ENCODE measurements at regions not wholly inside any gene's neighbourhood (a gene's known extent, or its start where the extent isn't known, plus 50 kb on each side); places are given as distances from the start of the nearest gene placed in this dataset.
"Not testable (repeated sequence)": the region's sequence is repeated elsewhere in the genome, so short reads cannot be mapped to it uniquely, and the experiment has no call there.

DNA sequence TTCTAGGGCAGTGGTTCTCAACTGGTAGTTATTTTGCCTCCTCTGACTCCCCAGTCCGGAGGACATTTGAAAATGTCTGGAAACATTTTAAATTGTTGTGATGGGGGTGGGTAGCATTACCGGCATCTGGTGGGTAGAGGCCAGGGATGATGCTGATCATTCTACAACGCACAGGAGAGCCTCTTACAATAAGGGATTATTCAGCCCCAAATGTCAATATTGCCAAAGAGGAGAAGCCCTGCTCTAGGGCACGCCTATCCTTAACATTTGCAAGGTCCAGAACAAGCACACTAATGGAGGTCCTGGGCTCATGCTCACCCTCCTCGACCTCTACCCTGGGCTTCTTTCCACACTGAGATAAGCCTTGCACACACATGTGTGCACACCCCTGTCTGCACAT, 106.4 kb downstream of the MINAR1 start:
- in situ Hi-C loops (cut with HindIII; ENCODE audit: low sequenced_read_pairs) = no loop called here

DNA sequence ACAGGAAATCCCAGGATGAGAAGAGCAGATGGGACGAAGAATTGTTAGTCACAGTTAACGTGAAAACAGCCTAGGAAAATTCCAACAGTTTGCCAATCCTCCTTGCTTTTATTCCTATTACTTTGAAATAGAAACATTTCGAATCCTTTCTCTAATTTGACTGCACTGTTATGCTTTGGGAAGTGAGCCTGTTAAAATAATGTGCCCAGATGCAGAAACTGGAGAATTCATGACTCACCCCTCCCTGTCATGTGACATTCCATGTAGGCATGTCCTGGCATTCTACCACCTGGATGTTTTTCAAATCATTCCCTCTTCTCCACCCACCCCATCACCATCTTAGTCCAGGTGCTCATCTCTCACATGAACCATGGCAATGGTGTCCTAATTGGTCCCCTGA, 107.3 kb downstream of the MINAR1 start:
- in situ Hi-C loops (cut with HindIII; ENCODE audit: low sequenced_read_pairs) = no loop called here

DNA sequence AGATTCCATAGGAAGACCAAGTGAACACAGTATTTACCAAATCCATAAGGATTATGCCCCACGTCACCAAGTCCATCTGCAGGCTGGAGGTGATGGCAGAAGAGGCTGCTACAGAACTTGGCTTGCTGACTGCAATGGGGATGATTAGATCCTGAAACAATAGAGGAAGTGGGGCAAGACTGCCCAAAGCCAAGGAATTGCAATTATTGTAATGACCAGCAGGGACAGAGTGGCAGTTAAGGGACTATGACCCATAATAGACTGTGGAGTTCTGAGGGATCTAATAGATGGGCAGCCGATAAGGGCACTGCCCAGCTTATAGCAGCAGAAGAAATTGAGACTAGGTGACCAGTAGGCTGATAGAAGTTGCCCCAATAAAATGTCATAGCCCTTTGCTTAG, 108.4 kb downstream of the MINAR1 start:
- in situ Hi-C loops (cut with HindIII; ENCODE audit: low sequenced_read_pairs) = no loop called here

DNA sequence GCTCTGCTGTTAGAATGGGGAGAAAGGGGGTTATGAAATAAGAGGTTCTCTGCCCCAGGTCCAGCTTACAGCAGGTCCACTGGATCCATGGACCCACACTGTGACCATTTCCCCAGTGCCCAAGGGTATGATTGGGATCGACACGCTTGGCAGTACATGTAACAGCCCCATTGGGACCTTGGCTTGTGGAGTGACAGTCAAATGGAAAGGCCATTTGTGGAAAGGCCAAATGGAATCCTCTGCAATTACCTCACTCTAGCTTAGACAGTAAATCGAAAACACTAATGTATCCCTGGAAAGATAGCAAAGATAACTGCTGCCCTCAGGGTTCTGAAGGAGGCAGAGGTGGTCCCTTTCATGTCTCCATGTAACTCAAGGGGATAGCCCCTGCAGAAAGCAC, 109.1 kb downstream of the MINAR1 start:
- in situ Hi-C loops (cut with HindIII; ENCODE audit: low sequenced_read_pairs) = no loop called here

DNA sequence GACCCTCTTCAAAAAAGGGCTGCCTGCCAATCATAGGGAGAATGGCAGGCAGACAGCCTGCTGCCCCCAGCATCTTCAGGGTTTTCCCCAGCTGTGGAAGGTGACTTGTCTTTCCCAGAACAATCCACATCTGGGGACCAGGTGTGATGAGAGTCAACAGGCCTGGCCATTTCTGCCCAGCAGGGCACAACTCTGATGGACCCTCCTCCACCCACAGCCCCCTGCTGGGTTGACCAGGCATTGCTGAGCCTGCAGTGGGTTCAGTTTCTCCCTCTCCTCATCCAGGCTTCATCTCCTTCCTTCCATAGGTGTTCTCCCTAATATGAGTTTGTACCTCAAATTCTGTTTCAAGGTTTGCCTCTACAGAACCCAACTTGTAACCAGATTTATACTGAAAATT, 111.0 kb downstream of the MINAR1 start:
- in situ Hi-C loops (cut with HindIII; ENCODE audit: low sequenced_read_pairs) = no loop called here

DNA sequence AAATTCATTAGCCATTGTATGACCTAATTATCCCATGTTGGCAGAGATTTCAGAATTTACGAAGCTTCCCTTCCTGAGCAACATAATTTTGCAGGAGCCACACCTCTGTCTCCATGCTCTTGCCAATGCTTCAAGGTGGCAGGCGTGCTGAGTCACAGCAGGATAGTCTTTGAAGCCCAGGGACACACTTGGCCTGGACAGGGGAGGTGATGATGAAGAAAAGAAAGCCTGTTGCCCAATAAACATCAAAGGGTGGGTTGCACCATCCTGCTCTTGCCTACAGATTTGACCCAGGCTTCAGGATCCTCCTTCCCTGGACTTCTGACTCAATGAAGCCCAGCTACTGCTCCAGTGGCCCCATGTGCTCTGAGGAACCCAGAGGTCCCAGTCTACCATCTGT, 117.1 kb downstream of the MINAR1 start:
- in situ Hi-C loops (cut with HindIII; ENCODE audit: low sequenced_read_pairs) = no loop called here

DNA sequence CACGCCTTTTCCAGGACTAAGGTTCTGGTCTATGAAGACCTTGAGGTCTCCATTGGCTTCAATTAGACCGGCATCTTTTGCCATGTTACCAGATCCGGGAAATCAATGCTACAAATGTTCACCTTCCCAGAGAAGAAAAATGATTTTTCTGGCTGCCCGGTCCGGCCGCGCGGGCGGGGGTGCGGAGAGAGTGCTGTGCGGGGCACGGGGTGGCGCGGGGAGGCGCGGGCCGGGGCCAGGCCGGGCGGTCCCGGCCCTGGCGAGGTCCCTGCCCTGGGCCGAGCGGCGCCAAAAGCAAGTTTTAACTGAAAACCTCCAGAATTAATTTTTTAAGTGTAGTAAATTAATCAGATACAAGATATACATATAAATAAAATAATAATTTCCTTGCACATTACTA, 128.2 kb downstream of the MINAR1 start:
- in situ Hi-C loops (cut with HindIII; ENCODE audit: low sequenced_read_pairs) = no loop called here

DNA sequence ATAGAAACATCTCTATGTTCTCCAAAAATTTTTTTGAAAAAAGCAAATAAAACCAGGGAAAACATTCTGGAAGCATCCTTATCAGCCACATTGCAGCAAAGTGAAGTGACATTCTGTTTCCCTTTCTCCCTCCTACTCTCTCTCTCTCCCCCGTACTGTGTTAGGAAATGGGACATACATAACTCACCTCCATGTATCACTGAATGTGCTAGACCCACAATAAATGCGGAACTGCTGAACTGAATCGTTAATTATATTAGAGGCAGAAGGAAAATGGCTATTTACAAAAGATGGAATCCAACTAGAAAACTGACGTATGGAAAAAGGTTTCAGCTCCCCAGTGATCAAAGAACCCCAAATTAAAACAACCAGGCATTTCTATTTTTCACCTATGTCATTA, 129.8 kb downstream of the MINAR1 start:
- in situ Hi-C loops (cut with HindIII; ENCODE audit: low sequenced_read_pairs) = no loop called here

DNA sequence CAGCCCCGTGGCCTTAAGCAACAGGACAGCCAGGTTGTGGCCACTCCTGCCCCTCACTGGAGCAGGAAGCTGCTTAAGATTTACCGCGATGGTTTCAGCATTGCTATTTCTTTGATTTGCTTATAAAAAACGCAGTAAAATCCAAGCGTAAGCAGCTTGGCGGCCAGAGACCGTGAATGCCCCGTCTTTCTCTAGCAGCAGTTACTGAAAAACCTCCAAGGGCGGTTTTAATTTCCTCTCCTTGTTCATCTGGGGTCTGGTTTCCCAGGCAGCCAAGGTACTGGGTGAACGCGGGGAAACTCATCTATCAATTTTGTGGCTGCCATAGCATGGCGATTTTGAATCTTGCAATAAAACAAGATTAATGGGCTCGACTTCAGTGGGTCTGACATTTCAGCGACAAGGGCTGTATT, 130.3 kb downstream of the MINAR1 start:
- in situ Hi-C loops (cut with HindIII; ENCODE audit: low sequenced_read_pairs) = no loop called here

DNA sequence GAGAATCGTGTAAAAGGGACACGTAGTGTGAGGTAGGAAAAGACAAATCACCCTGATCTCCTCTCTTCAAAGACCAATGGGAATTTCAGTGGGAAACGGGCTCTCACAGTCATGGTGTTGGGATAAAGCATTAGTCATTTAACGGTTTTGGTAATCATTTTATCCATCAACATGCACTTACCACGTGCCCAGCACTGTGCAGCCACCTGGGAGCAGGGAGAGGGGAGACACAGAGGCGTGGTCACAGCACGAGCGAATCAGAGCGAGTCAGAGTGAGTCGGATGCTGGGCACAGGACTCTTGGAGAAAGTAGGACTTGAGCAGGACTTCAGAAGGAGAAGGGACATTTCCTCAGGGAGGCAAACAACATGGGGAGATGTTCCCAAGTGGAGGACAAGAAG, 130.8 kb downstream of the MINAR1 start:
- in situ Hi-C loops (cut with HindIII; ENCODE audit: low sequenced_read_pairs) = no loop called here

DNA sequence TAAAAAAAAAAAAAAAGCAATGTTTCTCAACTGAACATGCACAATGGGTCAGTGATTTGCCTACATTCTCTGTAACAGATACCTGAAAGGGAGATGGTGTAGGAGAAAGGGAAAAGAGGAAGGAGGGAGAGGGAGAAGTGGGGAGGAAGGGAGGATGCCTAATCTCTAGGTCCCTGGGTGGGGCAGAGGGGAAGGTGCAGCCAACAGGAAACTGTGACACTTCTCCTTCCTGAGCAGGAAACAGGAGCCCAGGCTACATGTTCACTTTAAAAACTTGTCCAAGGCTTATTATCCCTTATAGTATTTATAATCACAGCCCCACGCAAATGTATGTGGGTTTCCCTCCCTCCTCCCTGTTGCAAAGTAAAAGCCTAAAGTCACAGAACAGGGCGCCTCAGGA, 137.9 kb downstream of the MINAR1 start:
- in situ Hi-C loops (cut with HindIII; ENCODE audit: low sequenced_read_pairs) = no loop called here

DNA sequence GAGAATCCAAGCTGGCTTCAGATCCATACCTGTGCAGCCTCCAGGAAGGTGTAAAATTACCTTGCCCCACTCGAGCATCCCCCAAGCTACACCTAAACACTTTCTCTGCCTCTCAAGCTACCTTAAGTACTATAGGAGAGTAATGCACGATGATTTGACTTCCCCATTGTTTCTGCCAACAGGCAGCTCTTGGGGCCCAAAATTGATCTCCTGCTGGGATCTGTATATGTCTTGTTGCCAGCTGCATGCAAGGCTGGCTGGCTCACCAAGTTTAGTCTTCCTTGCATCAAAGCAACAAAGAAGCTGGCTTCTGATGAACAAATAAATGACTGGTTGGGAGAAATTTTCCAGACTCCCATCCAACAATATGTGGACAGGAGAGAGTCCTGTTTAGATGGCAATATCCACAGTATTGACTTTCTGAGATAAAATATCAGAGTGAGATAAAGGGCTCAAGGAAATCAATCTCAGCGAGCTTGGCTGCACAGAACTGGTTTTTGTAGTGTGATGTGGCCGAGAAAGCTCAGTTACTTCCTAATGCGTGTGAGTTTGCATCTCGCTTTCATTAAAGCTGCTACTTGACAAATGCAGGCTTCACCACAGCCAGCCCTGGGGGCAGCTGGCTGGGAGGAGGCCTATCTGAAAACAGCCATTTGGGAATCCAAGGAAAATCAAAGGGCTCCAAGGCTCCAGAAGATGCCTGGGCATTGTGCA, 140.7 kb downstream of the MINAR1 start:
- in situ Hi-C loops (cut with HindIII; ENCODE audit: low sequenced_read_pairs) = no loop called here

DNA sequence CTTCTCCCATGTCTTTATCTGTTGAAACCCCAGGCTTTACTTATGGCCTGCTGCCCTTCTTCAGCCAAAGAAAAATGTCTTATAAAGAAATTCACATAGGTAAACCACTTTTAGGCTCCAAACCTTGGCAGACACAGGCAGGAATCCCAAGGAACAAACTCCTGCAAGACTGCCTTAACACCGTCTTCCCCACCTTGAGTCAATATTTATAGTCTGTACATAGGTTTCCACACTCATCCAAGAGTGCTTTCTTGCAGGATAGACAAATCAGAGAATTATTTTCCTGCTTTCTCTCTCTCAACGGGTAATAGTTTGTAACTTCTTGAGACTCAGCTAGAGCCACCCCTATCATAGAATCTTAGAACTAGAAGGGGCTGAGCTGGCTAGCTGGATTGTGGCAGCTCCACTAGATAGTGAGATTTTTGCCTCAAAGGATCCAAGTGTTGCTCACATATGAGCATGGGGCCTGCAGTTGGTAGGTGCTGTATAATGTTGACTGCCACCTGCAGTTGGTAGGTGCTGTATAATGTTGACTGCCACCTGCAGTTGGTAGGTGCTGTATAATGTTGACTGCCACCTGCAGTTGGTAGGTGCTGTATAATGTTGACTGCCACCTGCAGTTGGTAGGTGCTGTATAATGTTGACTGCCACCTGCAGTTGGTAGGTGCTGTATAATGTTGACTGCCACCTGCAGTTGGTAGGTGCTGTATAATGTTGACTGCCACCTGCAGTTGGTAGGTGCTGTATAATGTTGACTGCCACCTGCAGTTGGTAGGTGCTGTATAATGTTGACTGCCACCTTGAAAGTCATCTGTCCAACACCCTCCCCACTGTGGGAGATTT, 142.5 kb downstream of the MINAR1 start:
- in situ Hi-C loops (cut with HindIII; ENCODE audit: low sequenced_read_pairs) = not testable (repeated sequence)

DNA sequence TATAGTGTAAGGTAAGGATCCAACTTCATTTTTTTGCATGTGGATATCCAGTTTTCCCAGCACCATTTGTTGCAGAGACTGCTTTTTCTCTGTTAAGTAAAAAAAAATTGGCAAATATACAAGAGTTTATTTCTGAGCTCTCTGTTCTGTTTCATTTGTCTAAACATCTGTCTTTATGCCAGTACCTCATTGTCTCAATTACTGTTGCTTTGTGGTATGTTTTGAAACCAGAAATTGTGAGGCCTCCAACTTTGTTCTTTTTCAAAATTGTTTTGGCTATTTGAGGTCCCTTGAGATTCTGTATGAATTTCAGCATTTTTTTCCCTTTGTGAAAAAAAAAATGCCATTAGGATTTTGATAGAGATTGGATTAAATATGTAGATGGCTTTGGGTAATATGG, 150.5 kb downstream of the MINAR1 start:
- in situ Hi-C loops (cut with HindIII; ENCODE audit: low sequenced_read_pairs) = no loop called here

DNA sequence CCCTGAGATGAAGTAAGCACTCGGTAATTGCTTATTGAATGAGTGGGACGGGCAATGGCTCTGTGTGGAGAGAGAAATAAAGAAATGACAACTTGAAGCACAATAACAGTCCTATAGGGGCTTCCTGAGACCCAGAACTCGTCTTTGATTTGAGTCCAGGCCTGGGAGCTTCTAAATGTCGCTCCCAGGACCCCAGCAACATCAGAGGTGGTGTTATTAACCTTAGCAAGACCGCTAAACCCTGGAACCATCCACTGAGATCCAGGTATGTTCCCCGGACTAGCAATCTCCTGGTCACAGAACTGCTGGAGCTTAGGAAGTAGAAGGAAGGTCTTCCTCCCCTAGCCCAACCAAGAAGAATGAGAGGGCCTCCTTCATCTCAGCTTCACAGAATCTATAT, 160.0 kb downstream of the MINAR1 start:
- in situ Hi-C loops (cut with HindIII; ENCODE audit: low sequenced_read_pairs) = no loop called here

DNA sequence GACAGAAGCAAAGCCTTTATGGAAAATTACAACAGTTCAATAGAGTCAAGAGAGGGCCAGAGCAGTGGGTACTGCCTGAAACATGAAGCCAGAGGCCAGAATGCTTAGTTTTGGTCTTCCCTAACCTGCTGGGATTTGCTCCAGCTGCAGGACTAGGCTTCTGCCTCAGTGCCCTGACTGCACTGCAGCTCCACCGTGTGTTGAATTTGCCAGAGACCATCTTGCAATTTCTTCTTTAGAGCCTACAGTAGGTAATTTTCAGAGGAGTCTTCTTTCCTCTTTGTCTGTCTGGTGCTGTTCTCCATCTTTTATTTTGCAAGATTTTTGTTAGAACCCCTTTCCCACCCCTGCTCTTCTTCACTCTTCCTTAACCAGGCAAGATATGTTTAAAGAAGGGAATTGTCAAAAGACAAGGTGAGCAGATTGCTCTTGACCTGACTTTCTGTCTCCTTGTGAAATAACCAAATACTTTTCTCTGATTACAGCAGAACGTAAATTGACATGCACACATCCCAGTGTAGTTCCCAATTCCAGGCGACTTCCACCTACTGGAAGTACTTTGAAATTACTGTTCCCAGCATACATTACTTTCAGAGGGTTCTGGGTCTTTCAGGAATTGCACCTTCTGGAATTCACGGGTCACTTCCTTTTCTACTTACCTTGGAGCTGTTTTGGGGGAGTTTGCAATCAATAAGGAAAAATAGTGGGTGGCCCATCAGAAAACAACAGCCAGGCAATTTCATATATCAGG, 161.2 kb downstream of the MINAR1 start:
- in situ Hi-C loops (cut with HindIII; ENCODE audit: low sequenced_read_pairs) = no loop called here

DNA sequence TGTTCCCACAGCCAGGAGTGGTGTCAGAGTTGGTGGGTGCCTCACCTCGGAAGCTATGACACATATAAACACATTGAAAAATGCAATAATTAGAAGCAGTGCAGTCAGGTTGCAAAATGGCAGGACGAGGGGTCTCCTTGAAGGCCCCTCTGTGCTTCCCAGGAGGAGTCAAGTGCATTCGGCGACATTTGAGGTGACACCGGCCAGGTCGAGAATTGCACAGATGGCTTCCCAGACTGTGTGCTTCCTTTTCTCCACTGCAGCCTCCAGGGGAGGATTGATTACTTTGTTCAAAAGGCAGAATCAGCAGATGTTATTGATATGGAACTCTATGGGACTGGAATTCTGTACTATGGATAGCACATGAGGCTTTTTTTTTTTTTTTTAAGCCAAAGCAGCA, 163.2 kb downstream of the MINAR1 start:
- in situ Hi-C loops (cut with HindIII; ENCODE audit: low sequenced_read_pairs) = no loop called here

DNA sequence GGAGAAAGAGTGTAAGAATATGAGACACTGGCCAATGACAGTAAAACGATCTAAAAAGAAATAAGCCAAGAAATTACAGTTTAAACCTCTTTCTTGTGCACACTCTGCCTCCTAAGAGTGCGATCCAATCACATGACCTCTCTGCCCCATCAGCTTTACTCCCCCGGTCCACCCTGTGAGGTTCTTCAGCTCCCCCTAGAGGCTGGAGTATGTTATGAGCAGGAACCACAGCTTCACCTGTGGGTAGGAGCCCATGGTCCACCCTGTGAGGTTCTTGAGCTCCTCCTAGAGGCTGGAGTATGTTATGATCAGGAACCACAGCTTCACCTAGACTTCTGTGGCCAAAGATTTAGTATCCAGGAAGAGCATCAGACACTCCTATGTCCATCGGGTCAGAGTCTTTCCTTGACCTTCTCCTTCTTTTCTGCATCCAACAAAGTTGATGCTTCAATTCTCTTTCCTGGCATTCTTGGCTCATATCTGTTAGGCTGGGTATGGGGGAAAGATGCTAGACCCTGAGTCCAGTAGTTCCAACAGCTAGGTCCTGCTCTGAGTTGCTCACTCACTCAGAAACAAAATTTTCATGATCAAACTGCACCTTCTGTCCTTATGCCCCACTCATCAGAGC, 164.0 kb downstream of the MINAR1 start:
- in situ Hi-C loops (cut with HindIII; ENCODE audit: low sequenced_read_pairs) = no loop called here

DNA sequence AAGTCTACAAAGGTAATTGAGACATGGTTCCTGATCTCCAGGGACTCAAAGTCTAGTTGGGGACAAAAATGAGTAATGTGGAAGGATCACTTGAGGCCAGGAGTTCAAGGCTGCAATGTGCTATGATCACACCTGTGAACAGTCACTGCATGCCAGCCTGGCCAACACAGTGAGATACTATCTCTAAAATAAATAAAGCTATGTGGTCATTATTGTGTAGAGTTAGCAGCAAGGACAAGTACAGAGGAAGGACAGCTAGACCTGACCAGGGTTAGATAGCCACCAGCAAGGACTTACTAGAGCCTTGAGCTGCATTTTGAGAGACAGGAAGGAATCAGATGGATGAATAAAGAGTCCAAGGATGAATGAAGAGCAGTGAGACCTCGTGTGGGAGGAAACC, 166.5 kb downstream of the MINAR1 start:
- in situ Hi-C loops (cut with HindIII; ENCODE audit: low sequenced_read_pairs) = no loop called here

DNA sequence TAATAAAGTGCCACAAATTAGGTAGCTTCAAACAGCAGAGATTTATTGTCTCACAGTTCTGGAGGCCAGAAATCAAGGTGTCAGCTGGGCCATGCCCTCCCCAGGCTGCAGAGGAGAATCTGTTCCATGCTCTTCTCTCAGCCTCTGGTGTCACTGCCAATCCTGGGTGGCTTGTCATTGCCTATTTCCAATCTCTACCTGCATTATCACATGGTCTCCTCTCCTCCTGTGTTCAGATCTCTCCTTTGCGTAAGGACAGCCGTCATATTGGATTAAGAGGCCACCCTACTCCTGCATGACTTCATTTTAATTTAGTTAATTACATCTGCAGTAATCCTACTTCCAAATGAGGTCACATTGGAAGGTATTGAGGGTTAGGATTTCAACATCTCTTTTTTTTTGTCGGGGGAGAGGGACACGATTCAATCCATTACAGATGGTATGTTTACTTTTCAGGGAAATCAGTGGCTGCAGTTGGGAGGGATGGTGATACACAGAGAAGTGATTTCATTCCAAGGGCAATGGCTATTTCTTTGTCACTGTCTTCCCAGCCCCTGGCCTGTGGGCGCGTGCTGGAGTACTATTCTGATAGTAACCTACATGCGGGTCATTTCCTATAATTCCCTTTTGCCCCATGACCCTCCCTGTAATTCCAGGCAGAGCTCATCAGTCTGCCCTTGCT, 169.4 kb downstream of the MINAR1 start:
- in situ Hi-C loops (cut with HindIII; ENCODE audit: low sequenced_read_pairs) = no loop called here

DNA sequence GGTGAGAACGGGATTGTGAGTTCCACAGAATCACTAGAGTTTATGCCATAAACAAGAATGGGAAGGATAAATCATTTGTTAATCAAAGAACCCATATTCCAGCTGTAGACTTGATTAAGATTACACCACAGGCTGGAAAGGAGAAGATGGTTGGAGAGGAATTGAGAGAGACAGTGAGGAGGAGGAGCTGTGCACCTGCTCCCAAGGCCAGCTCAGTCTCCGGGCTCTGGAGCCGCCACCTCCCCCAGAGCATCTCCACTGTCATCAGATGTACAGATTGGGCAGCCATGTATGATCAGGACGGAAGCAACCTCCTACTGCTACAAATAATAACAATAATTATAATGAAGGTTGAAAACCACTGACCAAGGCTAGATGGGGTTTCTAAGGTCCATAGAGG, 170.0 kb downstream of the MINAR1 start:
- in situ Hi-C loops (cut with HindIII; ENCODE audit: low sequenced_read_pairs) = no loop called here

Data from DLD1 (cell line).